ENCODE measurements at regions not wholly inside any gene's neighbourhood (a gene's known extent, or its start where the extent isn't known, plus 50 kb on each side); places are given as distances from the start of the nearest gene placed in this dataset.
"Not testable (repeated sequence)": the region's sequence is repeated elsewhere in the genome, so short reads cannot be mapped to it uniquely, and the experiment has no call there.

DNA sequence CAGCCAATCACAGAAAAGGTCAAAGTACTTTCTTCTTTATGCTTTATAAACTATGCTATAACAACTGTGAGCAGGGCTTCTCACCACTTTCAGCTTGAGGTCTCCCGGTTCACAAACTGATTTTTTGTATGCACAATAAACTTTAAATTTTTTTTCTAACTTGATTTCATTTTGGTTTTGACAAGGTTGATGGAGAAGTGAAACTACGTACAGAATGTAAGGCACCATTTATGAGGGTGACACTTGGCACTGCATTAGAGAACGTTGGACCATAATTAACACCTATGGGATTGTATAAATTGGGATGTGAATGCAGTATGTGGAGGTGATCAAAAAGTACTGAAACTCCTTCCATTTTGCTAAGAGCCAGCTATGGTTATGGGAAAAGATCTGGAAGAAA, 857.9 kb upstream of the HTR2C start:
- no peak for DNase-seq

- no peak for DNase-seq
These were observed 859.3 kb upstream of the AMOT start for GRCh38 chrX:113699939-113700338.

DNA sequence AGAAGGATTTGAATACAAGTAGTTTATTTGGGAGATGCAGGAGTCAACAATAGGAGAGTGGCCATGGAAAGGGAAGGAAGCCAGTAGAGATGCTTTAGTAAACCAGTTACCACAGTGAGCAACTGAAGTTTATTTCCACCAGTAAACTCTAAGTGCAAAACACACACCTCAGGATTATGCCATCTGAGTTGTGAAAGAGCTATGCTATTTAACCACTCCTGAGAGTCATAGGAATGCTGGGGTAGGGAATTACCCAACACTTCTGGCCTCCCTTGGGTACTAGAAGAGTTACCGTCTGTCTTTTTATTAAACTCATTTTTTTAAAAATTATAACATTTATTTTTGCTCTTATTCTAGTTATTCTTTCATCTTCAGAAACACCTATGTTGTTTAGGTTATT, 834.6 kb upstream of the AMOT start:
- no peak for DNase-seq

DNA sequence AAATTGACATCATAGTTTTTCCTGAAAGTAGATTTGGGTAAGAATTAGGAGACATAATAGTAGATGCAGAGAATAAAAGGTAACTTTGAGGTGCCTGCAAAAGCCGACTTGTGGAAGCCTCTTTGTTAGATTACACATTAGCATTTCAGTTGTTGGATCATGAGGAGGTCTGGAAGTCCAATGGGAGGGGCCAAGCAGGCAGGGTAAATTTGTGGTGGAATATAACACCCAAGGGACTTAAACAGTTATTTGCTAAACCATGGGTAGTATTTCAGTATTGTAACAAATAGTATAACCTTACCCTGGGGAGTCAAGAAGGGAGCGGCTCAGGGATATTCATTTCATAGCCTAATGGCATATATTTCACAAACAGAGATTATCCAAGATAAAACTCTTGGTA, 810.7 kb upstream of the AMOT start:
- DNase-seq = no peak

DNA sequence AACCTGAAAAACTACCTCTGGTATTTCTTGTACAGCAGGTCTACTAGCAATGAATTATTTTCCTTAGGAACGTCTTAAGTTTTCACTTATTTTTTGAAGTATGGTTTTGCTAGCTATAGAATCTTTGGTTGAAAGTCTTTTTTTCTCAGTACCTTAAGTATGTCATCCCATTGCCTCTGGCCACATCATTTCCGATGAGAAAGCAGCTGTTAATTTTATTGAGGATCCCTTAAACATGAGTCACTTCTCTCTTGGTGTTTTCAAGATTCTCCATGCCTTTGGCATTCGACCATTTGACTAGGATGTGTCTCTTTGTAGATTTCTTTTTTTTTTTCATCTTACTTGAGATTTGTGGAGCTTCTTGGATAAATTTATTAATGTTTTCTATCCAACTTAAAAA, 803.8 kb upstream of the AMOT start:
- DNase-seq = no peak

DNA sequence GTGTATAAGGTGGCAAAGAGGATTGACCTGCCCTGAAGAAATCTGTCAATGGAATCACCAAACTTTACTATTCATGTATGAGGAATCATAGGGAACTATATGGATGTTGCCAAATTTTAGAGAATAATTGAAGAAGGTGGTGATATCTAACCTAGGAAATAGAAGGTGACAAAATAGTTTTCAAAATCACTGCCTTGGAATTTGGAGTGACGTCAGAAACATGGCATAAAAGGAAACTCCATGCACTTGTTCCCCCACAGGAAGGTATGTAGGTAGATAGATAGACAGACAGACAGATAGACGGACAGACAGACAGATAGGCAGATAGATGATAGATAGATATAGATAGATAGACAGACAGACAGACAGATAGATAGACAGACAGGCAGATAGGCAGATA, 793.9 kb upstream of the AMOT start:
- no peak for DNase-seq

DNA sequence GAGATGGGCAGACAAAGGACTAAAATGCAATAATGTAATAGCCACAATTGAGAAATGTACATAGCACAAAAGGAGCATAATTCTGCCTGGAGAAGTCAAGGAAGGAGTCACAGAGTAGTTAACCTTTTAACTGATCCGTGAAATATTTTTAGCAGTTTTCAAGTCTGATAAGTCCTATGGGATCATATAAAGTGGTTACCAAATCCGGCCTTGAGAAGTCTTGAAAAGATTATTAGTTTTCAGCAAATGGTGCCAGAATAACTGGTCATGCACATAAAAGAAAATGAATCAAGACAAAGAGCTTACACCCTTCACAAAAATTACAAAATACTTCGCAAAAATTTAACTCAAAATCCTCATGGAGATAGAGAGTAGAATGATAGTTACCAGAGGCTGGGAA, 788.7 kb upstream of the AMOT start:
- DNase-seq = no peak

DNA sequence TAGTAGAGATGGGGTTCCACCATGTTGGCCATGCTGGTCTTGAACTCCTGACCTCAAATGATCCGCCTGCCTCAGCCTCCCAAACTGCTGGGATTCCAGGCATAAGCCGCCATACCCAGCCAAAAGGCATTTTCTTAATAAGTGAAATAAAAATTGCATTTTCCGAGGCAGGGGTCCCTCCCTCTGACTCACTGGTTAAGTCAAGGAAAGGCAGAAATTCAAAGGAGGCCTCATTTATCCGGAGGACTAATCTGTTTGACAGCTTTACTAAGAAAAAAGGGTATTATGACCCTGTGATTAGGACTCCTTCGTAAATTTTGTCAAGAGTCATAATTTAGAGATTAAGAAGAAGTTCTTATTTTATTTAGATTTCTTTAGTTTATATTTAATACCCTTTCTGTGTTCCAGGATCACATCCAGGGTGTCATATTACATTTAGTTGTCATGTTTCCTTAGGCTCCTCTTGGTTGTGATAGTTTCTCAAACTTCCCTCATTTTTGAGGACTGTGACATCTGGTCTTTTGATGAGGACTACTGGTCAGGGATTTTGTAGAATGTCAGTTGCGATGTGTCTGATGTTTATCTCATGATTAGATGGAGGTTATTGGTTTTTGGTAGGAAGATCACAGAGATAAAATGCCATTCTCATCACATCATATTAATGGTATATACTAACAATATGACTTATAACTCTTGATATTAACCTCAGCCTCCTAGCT, 753.7 kb upstream of the AMOT start:
- no peak for DNase-seq

- DNase-seq = no peak
These were observed 745.8 kb upstream of the AMOT start for GRCh38 chrX:113586281-113586898.

DNA sequence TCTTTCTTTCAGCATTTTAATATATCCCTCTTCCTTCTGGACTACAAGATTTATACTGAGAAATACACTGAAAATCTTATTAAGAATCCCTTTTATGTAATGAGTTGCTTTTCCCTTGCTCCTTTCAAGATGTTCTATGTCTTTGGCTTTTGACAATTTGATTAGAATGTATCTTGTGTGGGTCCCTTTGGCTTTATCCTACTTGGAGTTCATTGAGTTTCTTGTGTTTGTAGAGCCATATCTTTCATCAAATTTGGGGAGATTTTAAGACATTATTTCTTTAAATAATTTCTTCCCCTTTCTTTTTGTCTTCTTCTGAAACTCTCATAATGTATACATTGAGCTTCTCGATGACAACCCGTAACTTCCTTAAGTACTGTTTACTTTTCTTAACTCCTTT, 739.9 kb upstream of the AMOT start:
- no peak for DNase-seq

GRCh38 chrX:113558576-113558975, 717.9 kb upstream of the AMOT start:
- no peak for DNase-seq

- DNase-seq = no peak
These were observed 711.3 kb upstream of the AMOT start for GRCh38 chrX:113551919-113552318.

DNA sequence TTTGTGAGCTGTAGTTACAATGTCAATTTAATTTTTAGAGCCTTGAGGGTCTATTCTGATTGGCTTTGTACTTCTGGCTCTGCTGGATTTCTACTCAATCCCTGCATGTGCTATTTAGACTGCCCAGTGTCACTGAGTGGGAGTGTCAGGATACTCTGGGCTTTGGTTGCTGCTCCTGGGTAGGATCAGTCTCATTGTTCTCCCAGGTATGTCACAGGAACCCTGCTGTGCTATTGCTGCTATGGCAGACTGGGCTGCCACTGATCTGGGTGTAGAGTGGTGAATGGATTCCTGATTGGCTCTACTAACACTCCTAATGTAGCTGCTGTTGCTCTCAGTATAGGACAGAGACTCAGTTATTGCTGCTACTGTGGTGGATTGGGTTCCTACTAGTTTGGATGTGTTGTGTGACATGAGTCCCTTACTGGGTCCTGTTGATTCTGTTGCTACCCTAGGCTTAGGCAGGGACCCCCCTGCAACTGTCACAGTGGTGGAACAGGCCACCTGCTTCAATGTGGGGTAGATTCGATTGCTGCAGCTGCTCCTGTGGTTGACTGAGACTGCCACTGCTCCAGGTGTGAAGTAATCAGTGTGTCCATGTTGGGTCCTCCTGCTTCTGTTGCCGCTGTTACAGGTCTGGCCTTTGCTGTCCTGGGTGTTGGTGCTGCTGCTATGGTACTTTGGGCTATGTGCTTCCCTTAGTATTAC, 707.8 kb upstream of the AMOT start:
- no peak for DNase-seq

GRCh38 chrX:113545040-113545439, 704.4 kb upstream of the AMOT start:
- no peak for DNase-seq

DNA sequence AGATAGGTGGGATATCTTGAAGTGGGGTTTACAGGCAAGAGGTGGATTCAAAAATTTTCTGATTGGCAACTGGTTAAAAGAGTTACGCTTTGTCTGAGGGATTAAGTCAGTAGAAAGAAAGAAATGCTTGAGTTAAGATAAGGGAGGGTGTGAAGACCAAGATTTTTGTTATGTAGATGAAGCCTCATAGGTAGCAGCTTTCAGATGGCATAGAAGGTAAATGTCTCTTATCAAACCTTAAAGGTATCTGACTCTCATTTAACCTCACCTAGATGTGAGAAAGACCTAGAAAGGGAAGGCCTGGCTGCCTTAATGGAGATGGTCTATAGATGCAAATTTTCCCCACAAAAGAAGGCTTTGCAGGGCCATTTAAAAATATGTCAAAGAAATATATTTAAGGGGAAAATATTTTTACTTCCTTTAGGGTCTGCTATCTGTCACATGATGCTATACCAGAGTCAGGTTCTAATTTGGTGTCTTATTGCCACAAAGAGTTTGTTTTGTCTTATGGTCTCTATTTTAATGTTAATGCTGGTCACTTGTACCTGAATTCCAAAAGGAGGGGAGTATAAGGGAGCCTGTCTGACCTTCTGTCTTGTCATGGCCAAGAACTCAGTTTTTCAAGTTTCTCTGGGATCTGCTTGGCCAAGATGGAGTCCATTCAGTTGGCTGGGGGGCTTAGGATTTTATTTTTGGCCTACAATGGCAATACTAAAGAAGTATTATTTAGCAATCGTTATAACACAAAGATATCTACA, 699.1 kb upstream of the AMOT start:
- no peak for DNase-seq

GRCh38 chrX:113529426-113530013, 688.9 kb upstream of the AMOT start:
- DNase-seq = no peak

- no peak for DNase-seq
These were observed 682.2 kb upstream of the AMOT start for GRCh38 chrX:113522814-113523213.

DNA sequence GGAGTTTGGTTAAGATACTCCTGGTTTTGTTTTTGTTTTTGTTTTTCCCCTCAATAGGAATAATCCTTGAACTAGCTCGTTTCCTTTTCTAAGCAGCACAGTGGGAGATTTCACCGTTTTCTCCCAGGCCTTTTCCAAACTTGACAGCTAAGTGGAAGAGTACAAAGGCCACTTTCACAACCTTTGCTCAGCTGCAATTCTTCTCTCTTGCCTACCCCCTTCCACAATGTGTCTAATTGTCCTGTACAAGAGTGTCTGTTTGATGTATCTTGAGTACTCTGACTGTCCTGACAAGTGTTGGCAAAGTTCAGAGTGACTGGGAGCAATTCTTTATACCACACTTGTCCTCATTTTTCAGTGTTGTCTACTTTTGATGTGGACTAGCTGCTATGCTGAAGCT, 674.3 kb upstream of the AMOT start:
- no peak for DNase-seq

DNA sequence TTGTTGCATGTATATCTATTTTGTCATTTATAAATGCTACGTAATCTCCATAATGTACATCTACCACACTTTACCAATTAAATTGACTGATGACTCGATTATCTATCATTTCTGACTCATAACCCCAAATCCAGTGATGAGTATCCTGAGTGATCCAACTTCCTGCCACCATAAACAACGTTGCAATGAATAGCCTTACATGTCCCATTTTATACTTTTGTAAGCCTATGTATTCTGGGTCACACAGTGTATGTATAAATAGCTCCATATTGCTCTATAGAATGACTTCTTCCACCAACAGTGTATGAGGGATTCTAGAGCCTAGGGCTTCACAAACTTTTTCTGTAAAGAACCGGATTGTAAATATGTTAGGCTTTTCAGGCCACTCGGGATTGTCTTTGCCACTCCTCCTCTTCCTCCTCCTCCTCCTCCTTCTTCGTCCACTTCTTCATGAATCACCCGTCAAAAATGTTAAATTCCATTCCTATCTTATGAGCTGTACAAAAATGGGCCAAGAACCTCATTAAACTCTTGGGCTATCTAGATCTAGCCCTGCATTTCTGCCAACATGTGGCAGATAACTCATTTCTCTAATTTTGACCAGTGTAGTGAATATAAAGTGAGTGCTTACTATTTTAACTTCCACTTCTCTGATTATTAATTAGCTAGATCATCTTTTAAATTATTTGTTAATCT, 672.2 kb upstream of the AMOT start:
- DNase-seq = no peak

GRCh38 chrX:113510586-113510985, 670.0 kb upstream of the AMOT start:
- no peak for DNase-seq

DNA sequence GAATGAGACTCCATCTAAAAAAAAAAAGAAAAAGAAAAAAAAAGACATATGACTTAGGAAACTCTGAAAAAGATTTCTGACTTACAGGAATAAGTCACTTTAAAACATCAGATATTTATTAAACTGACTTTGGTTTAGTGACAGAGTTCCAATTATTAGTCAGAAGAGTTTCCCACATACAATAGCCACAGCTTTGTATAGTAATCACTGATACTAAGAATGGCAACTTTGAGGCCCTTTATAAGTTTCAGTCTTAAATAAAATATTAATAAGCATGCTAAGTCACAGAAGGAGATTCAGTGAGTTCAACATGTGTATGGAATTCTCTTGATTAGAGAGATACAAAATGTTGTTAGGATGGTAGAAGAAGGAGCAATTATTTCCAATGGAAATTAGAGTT, 652.3 kb upstream of the AMOT start:
- no peak for DNase-seq

- DNase-seq = no peak
These were observed 632.8 kb upstream of the AMOT start for GRCh38 chrX:113473418-113473817.

DNA sequence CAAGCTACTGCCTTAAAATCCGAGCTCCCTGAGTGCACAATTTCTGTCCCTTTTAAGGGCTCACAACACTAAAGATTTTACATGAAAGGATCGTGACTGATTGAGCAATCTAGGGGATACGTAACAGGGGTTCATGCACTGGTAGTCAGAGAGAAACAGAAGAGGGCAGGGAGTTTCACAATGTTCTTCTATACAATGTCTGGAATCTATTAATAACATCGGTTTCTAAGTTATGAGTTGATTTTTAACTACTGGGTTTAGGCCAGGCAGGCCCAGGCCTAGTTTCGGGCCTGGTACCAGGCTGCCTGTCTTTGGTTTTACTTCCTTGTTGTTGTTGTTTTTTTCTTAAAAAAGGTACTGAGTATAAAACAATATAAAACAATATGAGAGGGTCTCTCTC, 632.4 kb upstream of the AMOT start:
- DNase-seq = not testable (repeated sequence)
